ENCODE measurements at regions not wholly inside any gene's neighbourhood (a gene's known extent, or its start where the extent isn't known, plus 50 kb on each side); places are given as distances from the start of the nearest gene placed in this dataset.

DNA sequence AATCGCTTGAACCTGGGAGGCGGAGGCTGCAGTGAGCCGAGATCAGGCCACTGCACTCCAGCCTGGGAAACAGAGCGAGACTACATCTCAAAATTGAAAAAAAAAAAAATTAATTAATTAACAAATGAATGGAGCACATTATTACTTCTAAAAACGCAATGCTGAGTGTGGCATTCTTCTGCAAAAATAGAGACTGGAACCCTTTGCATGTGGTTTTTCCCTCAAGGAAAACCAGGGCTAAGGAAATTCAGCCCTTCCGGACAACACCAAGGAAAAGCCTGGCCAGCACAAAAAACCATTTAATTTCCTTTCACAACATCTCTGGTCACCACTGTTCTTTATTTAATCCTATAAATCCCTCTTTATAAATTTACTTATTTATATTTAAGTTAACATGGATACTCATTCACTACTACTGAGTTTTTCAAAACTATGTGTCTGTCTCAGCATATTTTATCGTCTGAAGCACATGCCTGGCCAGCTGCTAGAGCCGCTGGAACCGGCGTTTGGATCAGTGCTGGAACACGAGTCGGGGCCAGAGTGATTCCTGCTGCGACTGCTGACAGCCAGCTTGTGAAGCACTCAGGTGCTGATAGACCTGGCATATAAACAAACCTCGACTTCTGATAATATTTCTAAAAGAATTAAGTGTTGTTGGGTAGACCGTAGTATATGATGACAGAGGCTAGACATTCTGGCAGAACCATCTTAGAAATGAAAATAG lies 84.5 kb upstream of the WWC2 start:
- TF ChIP-seq EP300 (conservative IDR thresholded peaks at IDR 0.05; ENCODE audit: poor library complexity, severe bottlenecking) (no peak), EZH2 (IDR thresholded peaks at IDR 0.05; ENCODE audit: borderline replicate concordance, insufficient read depth, low read length, poor library complexity, severe bottlenecking) (no peak)
